ENCODE measurements at regions not wholly inside any gene's neighbourhood (a gene's known extent, or its start where the extent isn't known, plus 50 kb on each side); places are given as distances from the start of the nearest gene placed in this dataset.

GRCh38 chr11:121889931-121890330, 226.1 kb downstream of the BLID start:
- no peak overlapping the region for H3K4me3 ChIP-seq (ENCODE audit: control extremely low read depth in 1 of 5, extremely low read depth in 1 of 5, insufficient read depth in 1 of 5, low read depth in 2 of 5, low read length in 4 of 5)
- ChIA-PET POLR2A (no interaction called here), CTCF (no interaction called here)
- H3K27ac ChIP-seq (ENCODE audit: low read length in 2 of 2): no peak overlapping the region
- ATAC-seq (ENCODE audit: low read depth): no peak
- no CpG with 5 or more reads among the region's 1 CpG for WGBS (ENCODE audit: insufficient coverage)
- intact Hi-C loops (cut with micrococcal nuclease): no loop called here
- H4K20me1 ChIP-seq (ENCODE audit: control insufficient read depth, insufficient read depth, low read length, poor library complexity, severe bottlenecking): no peaks in the 10 kb centered on the region
- Mint-ChIP-seq H3K27ac (no peak overlapping the region), H3K4me1 (no peaks in the 10 kb centered on the region), H3K4me3 (no peak overlapping the region), H3K27me3 (peaks cover 5% of the 10 kb centered on the region), H3K9me3 (ENCODE audit: insufficient read depth) (no peaks in the 10 kb centered on the region)
- H3K9ac ChIP-seq (ENCODE audit: low read length): no peak overlapping the region
- H2AFZ ChIP-seq (ENCODE audit: insufficient read depth, low read depth, low read length, poor library complexity, severe bottlenecking): no peak overlapping the region
- TF ChIP-seq EZH2 (IDR thresholded peaks at IDR 0.05; ENCODE audit: borderline replicate concordance, insufficient read depth, low read depth, low read length, poor library complexity, severe bottlenecking) (no peak), CTCF (IDR thresholded peaks at IDR 0.05) (no peak)
- no peaks in the 10 kb centered on the region for H3K9me3 ChIP-seq (ENCODE audit: control extremely low read depth in 1 of 3, control insufficient read depth in 2 of 3, insufficient read depth in 1 of 3, low read length in 2 of 3)
- H3K36me3 ChIP-seq (replicated peaks in 1 of 2; ENCODE audit: control extremely low read depth in 1 of 2, control insufficient read depth in 1 of 2, extremely low read depth in 1 of 2, insufficient read depth in 2 of 2, low read length in 1 of 2): no peaks in the 10 kb centered on the region
- DNase-seq: no peak
- no peak overlapping the region for H3K4me2 ChIP-seq (replicated peaks; ENCODE audit: low read depth, low read length, poor library complexity, severe bottlenecking)
- no peaks in the 10 kb centered on the region for H3K27me3 ChIP-seq (replicated peaks in 1 of 4; ENCODE audit: control extremely low read depth in 1 of 4, control insufficient read depth in 3 of 4, insufficient read depth in 4 of 4, low read length in 3 of 4)
- no peaks in the 10 kb centered on the region for H3K79me2 ChIP-seq (ENCODE audit: control insufficient read depth, insufficient read depth, low read length)
- no peaks in the 10 kb centered on the region for H3K4me1 ChIP-seq (ENCODE audit: control insufficient read depth in 2 of 2, insufficient read depth in 2 of 2, low read length in 2 of 2)

GRCh38 chr11:121889186-121889585, 226.8 kb downstream of the BLID start:
- H3K4me1 ChIP-seq (ENCODE audit: control insufficient read depth in 2 of 2, insufficient read depth in 2 of 2, low read length in 2 of 2): no peaks in the 10 kb centered on the region
- ChIA-PET CTCF (no interaction called here), POLR2A (no interaction called here)
- WGBS (ENCODE audit: insufficient coverage): 93% methylated on average over 6 of the region's 6 CpGs
- Mint-ChIP-seq H3K27ac (no peak overlapping the region), H3K27me3 (peaks cover 3% of the 10 kb centered on the region), H3K4me3 (no peak overlapping the region), H3K4me1 (no peaks in the 10 kb centered on the region), H3K9me3 (ENCODE audit: insufficient read depth) (no peaks in the 10 kb centered on the region)
- no peaks in the 10 kb centered on the region for H3K9me3 ChIP-seq (ENCODE audit: control extremely low read depth in 1 of 3, control insufficient read depth in 2 of 3, insufficient read depth in 1 of 3, low read length in 2 of 3)
- no peak for DNase-seq
- H3K4me2 ChIP-seq (replicated peaks; ENCODE audit: low read depth, low read length, poor library complexity, severe bottlenecking): no peak overlapping the region
- no peak for ATAC-seq (ENCODE audit: low read depth)
- TF ChIP-seq EZH2 (IDR thresholded peaks at IDR 0.05; ENCODE audit: borderline replicate concordance, insufficient read depth, low read depth, low read length, poor library complexity, severe bottlenecking) (no peak), CTCF (IDR thresholded peaks at IDR 0.05) (no peak)
- no peaks in the 10 kb centered on the region for H3K79me2 ChIP-seq (ENCODE audit: control insufficient read depth, insufficient read depth, low read length)
- intact Hi-C loops (cut with micrococcal nuclease): no loop called here
- H4K20me1 ChIP-seq (ENCODE audit: control insufficient read depth, insufficient read depth, low read length, poor library complexity, severe bottlenecking): no peaks in the 10 kb centered on the region
- no peak overlapping the region for H3K9ac ChIP-seq (ENCODE audit: low read length)
- no peaks in the 10 kb centered on the region for H3K27me3 ChIP-seq (replicated peaks in 1 of 4; ENCODE audit: control extremely low read depth in 1 of 4, control insufficient read depth in 3 of 4, insufficient read depth in 4 of 4, low read length in 3 of 4)
- no peak overlapping the region for H3K4me3 ChIP-seq (ENCODE audit: control extremely low read depth in 1 of 5, extremely low read depth in 1 of 5, insufficient read depth in 1 of 5, low read depth in 2 of 5, low read length in 4 of 5)
- no peak overlapping the region for H2AFZ ChIP-seq (ENCODE audit: insufficient read depth, low read depth, low read length, poor library complexity, severe bottlenecking)
- no peaks in the 10 kb centered on the region for H3K36me3 ChIP-seq (replicated peaks in 1 of 2; ENCODE audit: control extremely low read depth in 1 of 2, control insufficient read depth in 1 of 2, extremely low read depth in 1 of 2, insufficient read depth in 2 of 2, low read length in 1 of 2)
- no peak overlapping the region for H3K27ac ChIP-seq (ENCODE audit: low read length in 2 of 2)
